ENCODE measurements at regions not wholly inside any gene's neighbourhood (a gene's known extent, or its start where the extent isn't known, plus 50 kb on each side); places are given as distances from the start of the nearest gene placed in this dataset.

GRCh38 chr12:105899589-105899988 is 239.2 kb downstream of the NUAK1 start:
- no peak for DNase-seq

GRCh38 chr12:105906561-105906960 is 232.2 kb downstream of the NUAK1 start:
- DNase-seq: no peak

- DNase-seq: no peak
Observed at GRCh38 chr12:105907982-105908381, 230.8 kb downstream of the NUAK1 start.

- no peak for DNase-seq
Observed at GRCh38 chr12:105910030-105910429, 228.7 kb downstream of the NUAK1 start.

GRCh38 chr12:105911966-105912365 is 226.8 kb downstream of the NUAK1 start:
- DNase-seq: no peak

- DNase-seq: no peak
Observed at GRCh38 chr12:105912882-105913678, 225.7 kb downstream of the NUAK1 start.

- no peak for DNase-seq
Observed at GRCh38 chr12:105915997-105916759, 222.6 kb downstream of the NUAK1 start.

GRCh38 chr12:105916760-105917039 is 222.1 kb downstream of the NUAK1 start:
- DNase-seq: no peak

- peak; percentile 51 for DNase-seq
Observed at GRCh38 chr12:105920161-105920684, 218.5 kb downstream of the NUAK1 start.

- no peak for DNase-seq
Observed at GRCh38 chr12:105921055-105921454, 217.7 kb downstream of the NUAK1 start.

- DNase-seq: no peak
Observed at GRCh38 chr12:105921872-105922669, 216.7 kb downstream of the NUAK1 start.

- no peak for DNase-seq
Observed at GRCh38 chr12:105922670-105923102, 216.1 kb downstream of the NUAK1 start.

- no peak for DNase-seq
Observed at GRCh38 chr12:105924526-105925208, 214.1 kb downstream of the NUAK1 start.

GRCh38 chr12:105927564-105927963 is 211.2 kb downstream of the NUAK1 start:
- no peak for DNase-seq

GRCh38 chr12:105928436-105928835 is 210.3 kb downstream of the NUAK1 start:
- DNase-seq: no peak

- DNase-seq: no peak
Observed at GRCh38 chr12:105929192-105929591, 209.6 kb downstream of the NUAK1 start.

- no peak for DNase-seq
Observed at GRCh38 chr12:105930557-105931503, 207.9 kb downstream of the NUAK1 start.

GRCh38 chr12:105931762-105932570 is 206.8 kb downstream of the NUAK1 start:
- no peak for DNase-seq

- no peak for DNase-seq
Observed at GRCh38 chr12:105933671-105934665, 204.8 kb downstream of the NUAK1 start.
